Keratinocyte (primary cell): ENCODE measurements at regions not wholly inside any gene's neighbourhood (a gene's known extent, or its start where the extent isn't known, plus 50 kb on each side); places are given as distances from the start of the nearest gene placed in this dataset.

Experiments used
- DNase-seq: peaks from one replicate; pipeline ENCODE4 v3.0.0-alpha.2; 2011; ENCODE audit warnings: low read depth, missing footprints, low spot score
- FAIRE-seq: peaks from 2 replicates; lab custom pipeline; 2011; peaks lifted over from hg19 to GRCh38; lab: Jason Lieb, UNC
- H2AFZ ChIP-seq: 2 replicates; pipeline ENCODE4 v1.6.0; 2012; ENCODE audit warnings: low read length, control low read depth, inconsistent platforms; ENCODE audit not compliant: control insufficient read depth
- H3K27ac ChIP-seq: 2 replicates; pipeline ENCODE4 v1.5.1; 2011; ENCODE audit warnings: low read length; ENCODE audit not compliant: control insufficient read depth, insufficient read depth
- H3K27me3 ChIP-seq: 3 replicates; pipeline ENCODE4 v1.6.0; 2011; ENCODE audit warnings: low read length; ENCODE audit not compliant: control insufficient read depth, insufficient read depth; ENCODE audit errors: extremely low read depth
- H3K36me3 ChIP-seq, 2 experiments: 2 replicates in 1 of 2; 3 replicates in 1 of 2; pipeline ENCODE4 v1.5.1; 2011; ENCODE audit warnings: low read length in 2 of 2, mild to moderate bottlenecking in 1 of 2; ENCODE audit not compliant: control insufficient read depth in 2 of 2, insufficient read depth in 2 of 2; ENCODE audit errors: extremely low read depth in 1 of 2
- H3K4me1 ChIP-seq: 3 replicates; pipeline ENCODE4 v1.5.1; 2011; ENCODE audit warnings: low read length; ENCODE audit not compliant: control insufficient read depth, insufficient read depth; ENCODE audit errors: extremely low read depth
- H3K4me2 ChIP-seq: 3 replicates; pipeline ENCODE4 v1.6.0; 2011; ENCODE audit warnings: low read depth, low read length; ENCODE audit not compliant: control insufficient read depth, insufficient read depth; ENCODE audit errors: extremely low read depth
- H3K4me3 ChIP-seq, 3 experiments: fragments of 200-600 bp in 1 of 3; sonication (generic) in 1 of 3; 2 replicates in 2 of 3; 3 replicates in 1 of 3; pipeline ENCODE4 v1.5.1; 2011 to 2016; ENCODE audit warnings: low read length in 3 of 3, mild to moderate bottlenecking in 3 of 3, control low read depth in 2 of 3, inconsistent platforms in 1 of 3, low read depth in 1 of 3, mixed read lengths in 1 of 3, mixed run types in 1 of 3, moderate library complexity in 1 of 3; ENCODE audit not compliant: control insufficient read depth in 2 of 3, insufficient read depth in 2 of 3; ENCODE audit errors: extremely low read depth in 1 of 3
- H3K79me2 ChIP-seq: 2 replicates; pipeline ENCODE4 v1.6.0; 2012; ENCODE audit warnings: low read length; ENCODE audit not compliant: control insufficient read depth, insufficient read depth
- H3K9ac ChIP-seq: 3 replicates; pipeline ENCODE4 v1.6.0; 2011; ENCODE audit warnings: low read length; ENCODE audit not compliant: control insufficient read depth, insufficient read depth; ENCODE audit errors: extremely low read depth
- H3K9me1 ChIP-seq: 3 replicates; pipeline ENCODE4 v1.6.0; 2011; ENCODE audit warnings: low read length; ENCODE audit not compliant: control insufficient read depth, insufficient read depth; ENCODE audit errors: extremely low read depth
- H3K9me3 ChIP-seq: 2 replicates; pipeline ENCODE4 v1.5.1; 2012; ENCODE audit warnings: low read depth, low read length; ENCODE audit not compliant: control insufficient read depth
- H4K20me1 ChIP-seq: 3 replicates; pipeline ENCODE4 v1.6.0; 2011; ENCODE audit warnings: low read length; ENCODE audit not compliant: control insufficient read depth, insufficient read depth; ENCODE audit errors: extremely low read depth
- CTCF ChIP-seq, 3 experiments: IDR thresholded peaks in 1 of 3; conservative IDR thresholded peaks in 1 of 3; optimal IDR thresholded peaks in 1 of 3; 2 replicates in 2 of 3; 3 replicates in 1 of 3; pipeline versions ENCODE3 to v1.5.1; 2011; ENCODE audit warnings: low read length in 3 of 3, mild to moderate bottlenecking in 3 of 3, moderate library complexity in 2 of 3, control low read depth in 1 of 3, inconsistent platforms in 1 of 3; ENCODE audit not compliant: insufficient read depth in 2 of 3; ENCODE audit errors: extremely low read depth in 1 of 3
- EZH2 ChIP-seq: IDR thresholded peaks from one replicate; pipeline ENCODE4 v1.6.1; 2012; ENCODE audit warnings: inconsistent platforms, mild to moderate bottlenecking, low read length, moderate library complexity
- dilution Hi-C: fragments of 300-500 bp; cut with MboI; formaldehyde crosslinking; loops from one replicate; pipeline ENCODE4 v1.7.0; 2020; ENCODE audit warnings: low sequenced_read_pairs; ENCODE audit not compliant: extremely low pct_ligation_motif_present

DNA sequence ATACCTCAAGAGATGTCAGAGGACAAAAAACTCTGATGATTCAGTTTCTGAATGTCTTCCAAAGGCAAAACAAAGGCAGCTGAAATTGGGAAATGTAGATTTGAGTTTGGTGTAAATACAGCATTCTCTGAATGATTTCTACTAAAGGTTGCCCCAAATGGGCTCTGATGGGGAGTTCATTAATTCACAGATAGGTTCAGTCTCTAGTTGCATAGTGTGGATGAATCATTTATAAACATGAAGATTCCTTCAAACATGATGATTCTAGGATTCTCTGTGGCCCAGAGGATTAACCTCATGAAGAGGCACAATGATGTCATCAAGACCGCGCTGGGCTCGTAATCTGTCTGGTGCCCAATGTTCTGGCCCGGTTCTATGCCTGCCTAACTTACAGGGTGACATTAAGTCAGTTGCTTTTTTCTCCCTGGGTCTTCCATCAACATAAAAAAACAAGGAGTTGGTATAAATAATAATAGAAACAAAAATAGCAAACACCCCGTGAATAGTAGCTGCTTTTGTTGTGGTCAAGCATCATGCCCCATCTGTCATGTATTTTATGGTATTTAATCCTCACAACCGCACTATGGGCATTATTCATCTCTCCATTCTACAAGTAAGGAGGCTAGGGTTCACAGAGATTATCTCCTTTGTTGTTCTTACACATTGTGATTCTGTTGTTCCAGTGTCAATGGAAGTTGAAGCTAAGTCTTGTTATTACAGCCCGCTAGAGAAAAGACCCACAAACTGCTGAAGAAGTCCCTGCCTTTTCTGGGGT is 509.6 kb upstream of the USP24 start:
- no peak overlapping the region for H3K9ac ChIP-seq
- no peaks in the 10 kb centered on the region for H3K79me2 ChIP-seq
- H3K9me3 ChIP-seq: no peaks in the 10 kb centered on the region
- H2AFZ ChIP-seq: no peak overlapping the region
- H3K4me3 ChIP-seq: no peak overlapping the region
- no peak overlapping the region for H3K27ac ChIP-seq
- no peaks in the 10 kb centered on the region for H3K27me3 ChIP-seq
- DNase-seq: no peak
- FAIRE-seq: no peak
- no peaks in the 10 kb centered on the region for H4K20me1 ChIP-seq
- dilution Hi-C loops: no loop called here
- no peak overlapping the region for H3K4me2 ChIP-seq
- H3K4me1 ChIP-seq: peaks cover 9% of the 10 kb centered on the region
- TF ChIP-seq CTCF (optimal IDR thresholded peaks at IDR 0.05 in 1 of 3, IDR thresholded peaks at IDR 0.05 in 1 of 3, conservative IDR thresholded peaks at IDR 0.05 in 1 of 3; ENCODE audit: extremely low read depth in 1 of 3, insufficient read depth in 2 of 3, low read length in 3 of 3) (no peak), EZH2 (no peak)
- H3K9me1 ChIP-seq: no peaks in the 10 kb centered on the region
- no peaks in the 10 kb centered on the region for H3K36me3 ChIP-seq

DNA sequence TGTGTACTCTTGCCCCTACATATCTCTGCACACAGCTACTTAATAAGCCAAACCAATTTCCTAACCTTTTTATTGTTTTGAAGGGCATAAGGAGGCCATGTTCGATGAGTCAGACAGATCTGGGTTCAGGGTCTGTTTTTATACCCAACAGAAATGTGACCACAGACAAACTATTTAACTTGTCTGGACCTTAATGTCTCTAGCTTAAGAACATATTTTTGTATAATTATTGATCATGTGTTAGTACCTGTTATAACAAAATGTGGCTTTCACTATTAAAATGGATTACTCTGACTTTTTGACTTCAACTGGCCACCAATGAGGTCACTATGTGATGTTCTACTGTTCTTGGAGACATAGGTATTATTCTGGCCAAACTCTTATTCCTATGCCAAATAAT is 507.8 kb upstream of the USP24 start:
- Histone ChIP-seq H2AFZ (no peak overlapping the region), H3K4me3 (no peak overlapping the region), H3K9ac (no peak overlapping the region), H3K4me2 (no peak overlapping the region), H3K9me1 (no peaks in the 10 kb centered on the region), H3K27ac (no peak overlapping the region), H3K4me1 (peaks cover 9% of the 10 kb centered on the region), H3K27me3 (no peaks in the 10 kb centered on the region), H3K36me3 (no peaks in the 10 kb centered on the region), H3K9me3 (no peaks in the 10 kb centered on the region), H3K79me2 (no peaks in the 10 kb centered on the region), H4K20me1 (no peaks in the 10 kb centered on the region)
- dilution Hi-C loops: no loop called here
- no peak for TF ChIP-seq EZH2
- no peak for TF ChIP-seq CTCF (optimal IDR thresholded peaks at IDR 0.05 in 1 of 3, IDR thresholded peaks at IDR 0.05 in 1 of 3, conservative IDR thresholded peaks at IDR 0.05 in 1 of 3; ENCODE audit: extremely low read depth in 1 of 3, insufficient read depth in 2 of 3, low read length in 3 of 3)
- FAIRE-seq: no peak
- no peak for DNase-seq
